Activated CD4-positive, alpha-beta T cell treated with anti-CD3 and anti-CD28 coated beads, Interleukin-2, amount 10 ng/mL, durations not matched to agents 24 days and 14 days (primary cell): ENCODE measurements at regions not wholly inside any gene's neighbourhood (a gene's known extent, or its start where the extent isn't known, plus 50 kb on each side); places are given as distances from the start of the nearest gene placed in this dataset.
"Not testable (repeated sequence)": the region's sequence is repeated elsewhere in the genome, so short reads cannot be mapped to it uniquely, and the experiment has no call there.

Experiments
- DNase-seq: peaks from one replicate; pipeline ENCODE4 v3.0.0; 2022
- H3K27ac Mint-ChIP-seq: one replicate; pipeline ENCODE4 v1.8.0; 2022; ENCODE audit warnings: mild to moderate bottlenecking, mixed read lengths
- H3K27me3 Mint-ChIP-seq: one replicate; pipeline ENCODE4 v1.8.0; 2022; ENCODE audit warnings: mixed read lengths
- H3K36me3 Mint-ChIP-seq: one replicate; pipeline ENCODE4 v1.8.0; 2022; ENCODE audit warnings: low read depth, mild to moderate bottlenecking, mixed read lengths
- H3K4me1 Mint-ChIP-seq: one replicate; pipeline ENCODE4 v1.8.0; 2021; ENCODE audit warnings: mixed read lengths
- H3K4me3 Mint-ChIP-seq: one replicate; pipeline ENCODE4 v1.8.0; 2022; ENCODE audit warnings: mild to moderate bottlenecking, moderate library complexity, mixed read lengths
- H3K9me3 Mint-ChIP-seq: one replicate; pipeline ENCODE4 v1.8.0; 2021; ENCODE audit warnings: mixed read lengths
- intact Hi-C: fragments of 100-400 bp; cut with micrococcal nuclease; formaldehyde crosslinking; loops from one replicate; pipeline ENCODE4 v1.15.1; 2023

GRCh38 chr12:127582074-127582473 lies 684.9 kb upstream of the TMEM132C start:
- peaks cover 5% of the 10 kb centered on the region for H3K27me3 Mint-ChIP-seq
- H3K4me1 Mint-ChIP-seq: no peaks in the 10 kb centered on the region
- H3K9me3 Mint-ChIP-seq: peaks cover 12% of the 10 kb centered on the region
- H3K27ac Mint-ChIP-seq: no peak overlapping the region
- H3K36me3 Mint-ChIP-seq: no peaks in the 10 kb centered on the region
- intact Hi-C loops: no loop called here
- DNase-seq: no peak
- no peak overlapping the region for H3K4me3 Mint-ChIP-seq

GRCh38 chr12:127583041-127583440 lies 683.9 kb upstream of the TMEM132C start:
- Mint-ChIP-seq H3K4me3 (no peak overlapping the region), H3K27me3 (peaks cover 2% of the 10 kb centered on the region), H3K27ac (no peak overlapping the region), H3K4me1 (no peaks in the 10 kb centered on the region), H3K9me3 (peaks cover 12% of the 10 kb centered on the region), H3K36me3 (no peaks in the 10 kb centered on the region)
- DNase-seq: no peak
- intact Hi-C loops: no loop called here

GRCh38 chr12:127588249-127588648 lies 678.7 kb upstream of the TMEM132C start:
- peaks cover 2% of the 10 kb centered on the region for H3K27me3 Mint-ChIP-seq
- no peak for DNase-seq
- no peaks in the 10 kb centered on the region for H3K4me1 Mint-ChIP-seq
- intact Hi-C loops: no loop called here
- H3K9me3 Mint-ChIP-seq: peaks cover 4% of the 10 kb centered on the region
- no peak overlapping the region for H3K27ac Mint-ChIP-seq
- no peak overlapping the region for H3K4me3 Mint-ChIP-seq
- H3K36me3 Mint-ChIP-seq: no peaks in the 10 kb centered on the region

- no peak for DNase-seq
- no peak overlapping the region for H3K4me3 Mint-ChIP-seq
- H3K27me3 Mint-ChIP-seq: peaks cover 2% of the 10 kb centered on the region
- intact Hi-C loops: no loop called here
- H3K9me3 Mint-ChIP-seq: peaks cover 4% of the 10 kb centered on the region
- no peak overlapping the region for H3K27ac Mint-ChIP-seq
- H3K4me1 Mint-ChIP-seq: no peaks in the 10 kb centered on the region
- H3K36me3 Mint-ChIP-seq: no peaks in the 10 kb centered on the region
Measured at GRCh38 chr12:127589541-127589940, 677.4 kb upstream of the TMEM132C start.

GRCh38 chr12:127590868-127591267 lies 676.1 kb upstream of the TMEM132C start:
- no peaks in the 10 kb centered on the region for H3K4me1 Mint-ChIP-seq
- intact Hi-C loops: no loop called here
- H3K4me3 Mint-ChIP-seq: no peak overlapping the region
- peaks cover 2% of the 10 kb centered on the region for H3K27me3 Mint-ChIP-seq
- H3K27ac Mint-ChIP-seq: no peak overlapping the region
- peaks cover 3% of the 10 kb centered on the region for H3K9me3 Mint-ChIP-seq
- H3K36me3 Mint-ChIP-seq: no peaks in the 10 kb centered on the region
- no peak for DNase-seq

GRCh38 chr12:127592245-127592644 lies 674.7 kb upstream of the TMEM132C start:
- H3K36me3 Mint-ChIP-seq: no peaks in the 10 kb centered on the region
- DNase-seq: no peak
- intact Hi-C loops: no loop called here
- H3K4me3 Mint-ChIP-seq: no peak overlapping the region
- no peaks in the 10 kb centered on the region for H3K9me3 Mint-ChIP-seq
- peaks cover 2% of the 10 kb centered on the region for H3K27me3 Mint-ChIP-seq
- no peak overlapping the region for H3K27ac Mint-ChIP-seq
- no peaks in the 10 kb centered on the region for H3K4me1 Mint-ChIP-seq

- Mint-ChIP-seq H3K27me3 (peaks cover 2% of the 10 kb centered on the region), H3K4me1 (no peaks in the 10 kb centered on the region), H3K36me3 (no peaks in the 10 kb centered on the region), H3K4me3 (no peak overlapping the region), H3K27ac (no peak overlapping the region), H3K9me3 (no peaks in the 10 kb centered on the region)
- intact Hi-C loops: no loop called here
- DNase-seq: no peak
Measured at GRCh38 chr12:127594351-127594970, 672.5 kb upstream of the TMEM132C start.

- peaks cover 2% of the 10 kb centered on the region for H3K27me3 Mint-ChIP-seq
- H3K27ac Mint-ChIP-seq: no peak overlapping the region
- no peak for DNase-seq
- H3K4me3 Mint-ChIP-seq: no peak overlapping the region
- no peaks in the 10 kb centered on the region for H3K4me1 Mint-ChIP-seq
- intact Hi-C loops: no loop called here
- no peaks in the 10 kb centered on the region for H3K9me3 Mint-ChIP-seq
- no peaks in the 10 kb centered on the region for H3K36me3 Mint-ChIP-seq
Measured at GRCh38 chr12:127595506-127595905, 671.5 kb upstream of the TMEM132C start.

GRCh38 chr12:127596891-127597290 lies 670.1 kb upstream of the TMEM132C start:
- Mint-ChIP-seq H3K9me3 (no peaks in the 10 kb centered on the region), H3K4me3 (no peak overlapping the region), H3K27ac (no peak overlapping the region), H3K4me1 (no peaks in the 10 kb centered on the region), H3K27me3 (peaks cover under 1% of the 10 kb centered on the region), H3K36me3 (no peaks in the 10 kb centered on the region)
- intact Hi-C loops: no loop called here
- DNase-seq: no peak

- Mint-ChIP-seq H3K36me3 (no peaks in the 10 kb centered on the region), H3K27ac (no peak overlapping the region), H3K4me3 (no peak overlapping the region), H3K4me1 (no peaks in the 10 kb centered on the region), H3K27me3 (no peaks in the 10 kb centered on the region), H3K9me3 (no peaks in the 10 kb centered on the region)
- intact Hi-C loops: no loop called here
- no peak for DNase-seq
Measured at GRCh38 chr12:127599436-127599835, 667.5 kb upstream of the TMEM132C start.

GRCh38 chr12:127600211-127600610 lies 666.8 kb upstream of the TMEM132C start:
- Mint-ChIP-seq H3K27ac (no peak overlapping the region), H3K9me3 (peaks cover under 1% of the 10 kb centered on the region), H3K27me3 (no peaks in the 10 kb centered on the region), H3K36me3 (no peaks in the 10 kb centered on the region), H3K4me1 (no peaks in the 10 kb centered on the region), H3K4me3 (no peak overlapping the region)
- DNase-seq: no peak
- intact Hi-C loops: no loop called here

- Mint-ChIP-seq H3K36me3 (no peaks in the 10 kb centered on the region), H3K9me3 (peaks cover 15% of the 10 kb centered on the region), H3K27ac (no peak overlapping the region), H3K4me1 (no peaks in the 10 kb centered on the region), H3K27me3 (no peaks in the 10 kb centered on the region), H3K4me3 (no peak overlapping the region)
- no peak for DNase-seq
- intact Hi-C loops: no loop called here
Measured at GRCh38 chr12:127606476-127607015, 660.4 kb upstream of the TMEM132C start.

- H3K36me3 Mint-ChIP-seq: no peaks in the 10 kb centered on the region
- intact Hi-C loops: no loop called here
- H3K27me3 Mint-ChIP-seq: no peaks in the 10 kb centered on the region
- H3K9me3 Mint-ChIP-seq: peaks cover 15% of the 10 kb centered on the region
- H3K27ac Mint-ChIP-seq: no peak overlapping the region
- no peaks in the 10 kb centered on the region for H3K4me1 Mint-ChIP-seq
- H3K4me3 Mint-ChIP-seq: no peak overlapping the region
- DNase-seq: no peak
Measured at GRCh38 chr12:127607146-127607725, 659.7 kb upstream of the TMEM132C start.

- H3K36me3 Mint-ChIP-seq, intact Hi-C loops, H3K27ac Mint-ChIP-seq: not testable (repeated sequence)
Measured at GRCh38 chr12:127608359-127608758, 658.6 kb upstream of the TMEM132C start.

GRCh38 chr12:127613056-127613455 lies 653.9 kb upstream of the TMEM132C start:
- Mint-ChIP-seq H3K9me3 (no peaks in the 10 kb centered on the region), H3K36me3 (no peaks in the 10 kb centered on the region), H3K27me3 (no peaks in the 10 kb centered on the region), H3K27ac (no peak overlapping the region), H3K4me1 (no peaks in the 10 kb centered on the region), H3K4me3 (no peak overlapping the region)
- intact Hi-C loops: no loop called here
- DNase-seq: no peak

More at GRCh38 chr12:127608359-127608758, 658.6 kb upstream of the TMEM132C start:
- not testable (repeated sequence) for DNase-seq, H3K4me3 Mint-ChIP-seq, H3K4me1 Mint-ChIP-seq, H3K27me3 Mint-ChIP-seq
- H3K9me3 Mint-ChIP-seq: peaks cover 15% of the 10 kb centered on the region
